GM12874 (cell line): ENCODE measurements at regions not wholly inside any gene's neighbourhood (a gene's known extent, or its start where the extent isn't known, plus 50 kb on each side); places are given as distances from the start of the nearest gene placed in this dataset.

ENCODE experiments used
- TF ChIP-seq, protein P1 (sequence below): IDR thresholded peaks from 2 replicates; pipeline ENCODE4 v1.5.1; 2011; ENCODE audit warnings: low read depth, mild to moderate bottlenecking, control low read depth, low read length, moderate library complexity; ENCODE audit not compliant: insufficient read depth

DNA sequence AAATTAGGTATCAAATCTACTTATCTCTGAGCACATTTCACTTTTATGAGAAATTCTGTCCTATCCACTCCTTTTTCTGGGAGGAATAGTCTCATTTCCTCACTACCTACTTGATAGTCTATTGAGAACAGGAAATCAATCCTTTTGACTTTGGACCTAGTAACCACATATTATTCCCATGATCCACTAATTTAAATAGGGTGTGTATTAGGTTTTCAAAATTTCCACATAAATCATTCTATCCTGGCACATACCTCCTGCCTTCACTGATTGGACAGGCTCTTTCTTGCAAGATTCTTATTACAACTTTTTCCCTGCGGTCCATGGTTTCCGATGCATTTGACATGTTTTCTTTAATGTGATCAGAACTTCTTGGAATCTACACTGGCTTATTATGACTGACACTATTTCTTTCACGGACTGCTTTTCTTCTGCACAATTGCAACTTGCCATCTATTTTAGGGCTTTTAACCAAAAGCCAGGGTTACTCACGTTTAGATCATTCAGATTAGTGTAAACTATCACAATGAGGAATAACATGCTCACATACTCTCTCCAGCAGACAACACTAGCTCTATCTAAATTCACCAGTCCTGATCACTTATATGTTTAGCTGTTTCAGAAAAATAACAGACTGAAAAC is 419.9 kb upstream of the SLIT2 start:
- TF ChIP-seq, protein P1, sequence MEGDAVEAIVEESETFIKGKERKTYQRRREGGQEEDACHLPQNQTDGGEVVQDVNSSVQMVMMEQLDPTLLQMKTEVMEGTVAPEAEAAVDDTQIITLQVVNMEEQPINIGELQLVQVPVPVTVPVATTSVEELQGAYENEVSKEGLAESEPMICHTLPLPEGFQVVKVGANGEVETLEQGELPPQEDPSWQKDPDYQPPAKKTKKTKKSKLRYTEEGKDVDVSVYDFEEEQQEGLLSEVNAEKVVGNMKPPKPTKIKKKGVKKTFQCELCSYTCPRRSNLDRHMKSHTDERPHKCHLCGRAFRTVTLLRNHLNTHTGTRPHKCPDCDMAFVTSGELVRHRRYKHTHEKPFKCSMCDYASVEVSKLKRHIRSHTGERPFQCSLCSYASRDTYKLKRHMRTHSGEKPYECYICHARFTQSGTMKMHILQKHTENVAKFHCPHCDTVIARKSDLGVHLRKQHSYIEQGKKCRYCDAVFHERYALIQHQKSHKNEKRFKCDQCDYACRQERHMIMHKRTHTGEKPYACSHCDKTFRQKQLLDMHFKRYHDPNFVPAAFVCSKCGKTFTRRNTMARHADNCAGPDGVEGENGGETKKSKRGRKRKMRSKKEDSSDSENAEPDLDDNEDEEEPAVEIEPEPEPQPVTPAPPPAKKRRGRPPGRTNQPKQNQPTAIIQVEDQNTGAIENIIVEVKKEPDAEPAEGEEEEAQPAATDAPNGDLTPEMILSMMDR = no peak

DNA sequence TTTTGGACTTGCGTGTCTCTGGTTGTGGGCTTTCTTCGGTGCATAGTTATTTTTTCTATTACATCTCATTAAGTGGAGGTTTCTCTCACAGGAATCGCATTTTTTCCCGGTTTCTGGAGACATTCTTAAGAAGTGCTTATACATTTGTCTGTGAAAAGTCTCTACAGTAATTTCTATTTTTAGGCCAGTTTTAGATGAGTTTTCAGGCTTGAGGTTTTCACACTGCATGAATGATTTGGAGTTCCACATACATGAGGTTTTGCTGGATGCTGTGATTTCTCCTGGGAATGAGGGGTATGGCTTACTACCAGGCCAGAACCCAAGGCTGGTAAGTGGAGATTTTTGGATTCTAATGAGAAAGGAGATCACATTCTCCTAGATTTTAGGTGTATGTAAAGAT is 422.6 kb upstream of the SLIT2 start:
- TF ChIP-seq, protein P1 = no peak

DNA sequence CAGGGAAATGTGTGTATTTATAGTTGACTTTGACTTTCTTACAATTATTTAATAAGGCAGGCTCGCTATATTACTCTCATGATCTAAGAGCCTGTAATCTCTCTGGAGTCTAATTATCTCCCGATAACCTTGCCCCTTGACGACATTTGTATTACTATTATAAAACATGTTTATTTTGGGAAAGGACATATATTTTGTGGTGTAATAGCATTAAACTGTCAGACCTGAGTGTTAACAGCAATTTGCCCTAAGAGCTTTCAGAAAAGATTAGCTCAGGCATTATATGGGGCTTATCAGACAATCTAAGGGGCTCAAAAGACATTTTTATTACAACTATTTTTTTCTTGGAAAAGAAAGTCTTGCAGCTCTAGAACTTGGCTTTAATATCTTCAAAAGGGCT is 427.9 kb upstream of the SLIT2 start:
- TF ChIP-seq, protein P1 = no peak

DNA sequence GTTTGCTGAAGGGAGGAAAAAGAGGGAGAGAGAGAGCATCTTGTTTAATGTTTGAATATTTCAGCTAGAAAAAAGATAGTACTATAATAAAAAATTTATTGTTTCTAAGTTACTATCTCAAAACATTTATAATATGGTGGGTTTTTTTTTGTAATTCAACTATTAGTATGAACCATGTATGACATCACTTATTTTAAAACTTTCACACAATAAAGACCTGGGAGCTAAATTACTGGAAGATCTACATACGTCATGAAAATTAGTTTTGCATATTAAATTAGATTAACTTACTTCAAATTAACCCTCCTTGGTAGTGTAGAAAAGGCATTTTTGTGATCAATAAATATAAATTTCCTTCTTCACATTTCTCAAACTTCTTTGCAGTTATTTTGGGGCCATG is 432.0 kb upstream of the SLIT2 start:
- TF ChIP-seq, protein P1 = no peak

DNA sequence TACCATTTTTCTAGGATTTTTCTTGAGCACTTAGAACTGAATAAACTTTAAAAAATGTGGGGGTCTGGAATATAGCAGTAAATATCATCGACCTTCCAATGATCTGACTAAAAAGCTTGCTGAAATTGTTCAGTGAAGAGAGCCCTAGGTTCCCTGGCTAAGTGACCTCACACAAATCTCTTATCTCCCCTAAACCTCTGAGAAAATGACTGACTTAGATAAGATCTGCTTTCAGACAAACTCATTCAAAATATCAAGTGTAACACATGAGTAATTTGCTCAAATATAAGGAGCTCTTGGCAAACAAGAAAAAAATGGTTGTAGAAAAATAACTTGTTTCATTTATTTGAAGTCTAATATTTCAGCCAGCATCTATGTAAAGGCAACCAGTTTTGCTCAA is 441.7 kb upstream of the SLIT2 start:
- TF ChIP-seq, protein P1 = no peak

DNA sequence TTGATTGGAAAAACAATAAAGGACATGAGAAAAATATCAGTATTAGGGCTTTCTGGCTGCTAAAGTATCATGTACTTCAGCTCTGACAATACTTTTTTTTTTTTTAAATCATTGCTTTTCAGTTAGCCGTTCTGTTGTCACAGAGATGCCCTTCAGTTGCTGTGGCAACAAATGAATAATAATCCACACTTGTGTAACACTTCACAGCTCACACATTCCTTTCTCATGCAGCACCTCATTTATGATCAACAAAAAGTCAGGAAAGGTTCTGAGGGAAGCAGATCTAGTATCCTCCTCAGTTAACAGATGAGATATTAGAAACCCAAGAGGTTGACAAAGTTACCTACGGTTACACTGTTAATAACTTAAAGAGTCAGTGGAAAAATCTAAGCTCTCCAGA is 444.2 kb upstream of the SLIT2 start:
- TF ChIP-seq, protein P1 = no peak

DNA sequence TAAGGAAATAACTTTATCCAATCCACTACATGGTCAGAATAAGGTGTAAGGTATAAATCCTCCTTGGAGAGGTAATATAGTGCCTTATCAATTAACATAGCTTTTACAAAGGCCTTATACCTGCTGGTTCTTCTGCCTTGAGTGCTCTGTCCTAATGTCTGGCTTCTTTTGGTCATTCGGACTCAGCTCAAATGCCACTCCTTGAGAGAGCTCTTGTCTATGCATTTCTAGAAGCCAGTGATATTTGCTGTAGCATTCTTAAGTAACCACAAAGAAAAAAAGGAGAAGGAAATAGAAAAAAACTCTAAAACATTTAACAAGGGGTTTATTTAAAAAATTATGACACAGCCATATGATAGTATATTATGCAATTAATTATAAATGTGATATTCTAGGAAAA is 444.8 kb upstream of the SLIT2 start:
- TF ChIP-seq, protein P1 = no peak
